GM21717 (cell line): ENCODE measurements at regions not wholly inside any gene's neighbourhood (a gene's known extent, or its start where the extent isn't known, plus 50 kb on each side); places are given as distances from the start of the nearest gene placed in this dataset.

Source experiments
- ATAC-seq: cut with Tn5 transposase; IDR thresholded peaks from one replicate; pipeline ENCODE4 v1.9.1; 2021; ENCODE audit warnings: mild to moderate bottlenecking, moderate library complexity; ENCODE audit not compliant: unreplicated experiment

- ATAC-seq = no peak
Measured at GRCh38 chr20:52746190-52746589, 226.0 kb upstream of the TSHZ2 start.

- ATAC-seq = no peak
Measured at GRCh38 chr20:52744441-52744840, 227.7 kb upstream of the TSHZ2 start.

DNA sequence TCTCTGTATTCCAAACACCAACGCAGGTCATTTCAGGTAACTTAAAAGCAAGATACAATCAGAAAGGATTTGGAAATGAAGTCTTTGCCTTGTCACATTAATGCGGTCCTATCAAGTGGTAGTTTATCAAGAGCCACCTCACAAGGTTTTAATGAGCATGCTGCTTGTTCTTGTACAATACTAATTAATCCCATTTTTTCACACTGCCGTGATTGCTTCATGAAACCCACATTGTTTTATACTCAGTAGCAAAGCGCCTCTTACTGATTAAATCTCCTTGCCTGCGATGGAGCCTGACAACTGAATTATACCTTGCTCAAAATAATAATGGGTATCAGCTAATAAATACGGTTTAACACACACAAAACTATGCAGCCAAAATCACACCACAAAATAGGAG, 234.1 kb upstream of the TSHZ2 start:
- no peak for ATAC-seq

DNA sequence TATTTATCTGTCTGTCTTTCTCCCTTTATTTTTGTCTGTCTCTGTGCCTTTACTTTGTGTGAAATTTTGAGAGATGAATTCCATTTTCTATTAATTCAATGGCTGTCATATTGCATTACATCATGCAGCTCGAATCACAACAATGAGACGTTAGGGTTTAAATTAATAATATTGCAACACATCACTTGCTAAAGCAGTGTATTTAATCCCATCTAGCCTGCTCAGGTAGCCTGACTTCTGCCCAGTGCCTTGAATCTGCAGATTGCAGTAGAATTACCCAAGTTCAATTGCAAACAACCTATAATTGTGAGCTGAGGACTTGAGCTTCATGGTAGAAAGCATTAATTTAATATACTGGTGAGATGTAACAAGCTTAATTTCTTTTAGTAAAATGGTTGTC, 235.7 kb upstream of the TSHZ2 start:
- no peak for ATAC-seq

GRCh38 chr20:52731093-52731492, 241.1 kb upstream of the TSHZ2 start:
- no peak for ATAC-seq

GRCh38 chr20:52727740-52728456, 244.3 kb upstream of the TSHZ2 start:
- ATAC-seq = no peak

GRCh38 chr20:52724541-52724940, 247.6 kb upstream of the TSHZ2 start:
- no peak for ATAC-seq

GRCh38 chr20:52722926-52723688, 249.1 kb upstream of the TSHZ2 start:
- no peak for ATAC-seq

- no peak for ATAC-seq
Measured at GRCh38 chr20:52708137-52708536, 264.0 kb upstream of the TSHZ2 start.

DNA sequence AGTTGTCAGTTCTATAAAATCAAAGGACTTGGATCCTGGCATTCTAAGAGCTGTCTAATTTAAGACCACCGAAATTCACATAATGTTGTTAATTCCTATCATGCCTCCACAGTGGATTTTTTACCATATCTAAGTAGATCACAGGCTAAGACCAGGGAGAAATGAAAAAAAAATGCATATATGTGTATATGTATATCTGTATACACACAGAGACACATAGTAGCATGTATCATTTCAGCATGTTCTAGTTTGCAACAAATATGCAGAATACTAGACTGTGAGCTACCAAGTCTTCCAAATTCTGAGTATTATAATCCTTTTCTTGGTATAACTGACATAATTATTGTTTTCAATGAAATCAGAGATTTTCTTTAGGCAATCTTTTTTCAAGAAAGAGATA, 267.6 kb upstream of the TSHZ2 start:
- no peak for ATAC-seq

DNA sequence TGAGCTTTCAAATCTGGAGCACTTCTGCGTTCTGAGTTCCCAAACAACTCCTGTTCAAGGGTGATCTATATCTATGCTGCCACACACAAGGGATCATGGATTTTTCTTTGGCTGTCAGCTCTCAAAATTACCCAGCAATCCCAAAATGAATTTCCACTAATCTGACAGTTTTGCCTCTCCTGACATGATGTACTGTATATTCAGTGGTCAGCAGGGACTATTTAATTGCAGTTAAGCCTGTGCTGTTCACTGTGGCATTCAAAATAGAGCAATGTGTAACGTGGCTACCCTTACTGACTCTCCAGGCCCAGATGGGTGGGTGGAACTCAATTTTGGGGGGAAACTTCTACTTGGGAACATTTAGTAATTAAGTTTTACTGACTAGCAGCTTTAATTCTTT, 283.8 kb upstream of the TSHZ2 start:
- ATAC-seq = no peak

DNA sequence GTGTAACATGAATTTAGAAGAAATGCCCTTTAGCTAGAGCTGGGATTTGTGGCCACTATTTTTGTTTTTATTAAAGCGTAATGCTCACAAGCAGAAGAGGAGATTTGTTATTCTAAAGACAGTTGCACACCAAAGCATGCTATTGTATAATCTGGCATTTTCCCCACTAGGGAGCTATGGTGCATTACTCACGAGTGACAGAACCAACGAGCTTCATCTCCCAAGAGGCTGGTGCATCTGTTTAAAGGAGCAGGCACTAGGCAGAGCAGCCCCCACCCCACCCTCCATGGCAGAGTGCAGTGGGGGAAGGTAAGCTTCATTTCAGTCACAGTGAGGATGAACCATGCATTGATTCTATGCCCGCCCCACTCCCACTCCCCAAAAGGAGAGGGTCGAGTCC, 287.3 kb upstream of the TSHZ2 start:
- no peak for ATAC-seq

DNA sequence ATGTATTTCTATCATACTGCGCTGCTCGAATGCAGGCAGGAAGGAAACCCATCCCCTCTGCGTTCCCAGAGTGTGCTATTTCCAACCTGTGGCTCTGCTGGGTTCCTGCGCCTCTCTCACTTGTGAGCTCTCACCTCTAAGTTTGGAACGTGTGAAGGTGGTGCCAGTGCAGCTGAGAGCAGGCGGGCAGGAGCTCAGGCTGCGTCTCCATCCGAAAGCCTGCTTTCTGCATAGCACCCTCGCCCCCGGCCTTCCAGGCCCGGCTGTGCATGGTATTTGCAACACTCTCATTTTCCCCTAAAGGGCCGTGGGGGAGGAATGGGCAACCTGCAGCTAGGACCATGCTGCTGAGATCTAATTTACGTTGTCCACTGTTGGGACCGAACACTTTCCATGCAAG, 288.0 kb upstream of the TSHZ2 start:
- no peak for ATAC-seq

GRCh38 chr20:52683761-52684160, 288.4 kb upstream of the TSHZ2 start:
- no peak for ATAC-seq

GRCh38 chr20:52682237-52682636, 289.9 kb upstream of the TSHZ2 start:
- ATAC-seq = no peak

DNA sequence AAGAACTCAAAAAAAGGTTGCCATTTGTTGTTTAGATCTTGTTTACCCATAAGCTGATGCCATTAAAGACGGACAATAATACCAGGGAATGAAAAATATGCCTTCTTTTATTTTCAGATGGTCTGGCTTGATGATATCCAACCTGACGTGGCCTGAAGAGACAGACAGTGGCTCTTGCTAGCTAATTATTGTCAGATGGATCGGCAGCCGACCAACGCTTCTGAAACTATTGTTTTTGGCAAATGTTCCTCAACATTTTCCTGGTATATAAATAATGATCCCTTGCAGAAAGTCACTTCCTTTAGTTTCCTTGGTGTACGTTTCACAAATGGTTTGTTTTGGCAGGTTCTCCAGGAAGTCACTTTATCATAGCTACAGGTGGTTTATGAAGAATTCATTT, 290.9 kb upstream of the TSHZ2 start:
- no peak for ATAC-seq

GRCh38 chr20:52677216-52677615, 294.9 kb upstream of the TSHZ2 start:
- ATAC-seq = no peak

DNA sequence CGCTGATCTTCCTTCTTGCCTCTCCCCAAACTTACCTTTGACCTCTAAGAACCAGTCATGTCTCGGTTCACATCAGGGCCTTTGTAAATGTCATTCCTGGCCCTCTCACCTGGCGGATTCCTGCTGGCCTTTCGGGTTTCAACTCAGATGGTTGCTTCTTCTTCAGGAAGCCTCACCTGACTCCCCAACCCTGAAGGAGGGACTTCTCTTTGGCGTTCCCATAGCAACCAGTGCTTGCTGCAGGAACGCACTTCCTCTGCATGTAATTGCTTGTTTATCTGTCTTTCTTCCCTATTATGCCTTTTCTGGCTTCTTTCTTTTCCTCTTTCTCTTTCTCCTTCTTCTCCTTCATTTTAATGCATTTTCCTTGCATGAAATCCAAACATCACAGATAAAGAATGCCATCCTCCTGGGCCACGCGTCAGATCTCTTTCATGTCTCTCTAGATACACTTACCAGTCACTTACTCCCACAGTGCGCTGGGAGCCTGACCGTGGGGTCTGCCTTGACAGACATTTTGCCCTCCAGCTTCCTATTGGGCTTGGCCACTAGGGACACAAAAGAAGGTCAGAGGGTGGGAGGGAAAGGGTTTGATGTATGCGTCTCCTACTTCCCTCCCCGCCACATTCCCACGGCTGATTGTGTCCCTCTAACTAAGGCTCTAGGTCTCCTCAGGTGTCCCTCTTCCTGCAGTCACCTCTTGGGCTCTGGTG, 295.7 kb upstream of the TSHZ2 start:
- ATAC-seq = no peak

DNA sequence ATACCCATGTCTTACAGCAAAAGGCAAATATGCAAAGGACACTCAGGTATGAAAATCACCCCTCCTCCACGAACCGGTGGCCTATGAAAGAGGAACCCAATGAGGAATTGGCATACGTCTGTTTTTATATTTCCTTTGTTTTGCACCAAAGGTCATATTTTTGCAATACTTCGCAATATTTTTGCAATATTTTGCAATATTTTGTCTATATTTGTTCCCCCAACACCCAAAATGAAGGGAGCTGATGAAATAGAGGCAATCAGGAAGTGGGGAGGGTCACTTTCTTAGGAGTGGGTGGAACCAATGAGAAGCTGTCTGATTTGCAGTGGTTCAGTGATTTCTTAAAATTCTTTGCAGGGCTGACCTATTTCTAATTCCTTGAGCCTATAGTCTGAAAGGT, 296.8 kb upstream of the TSHZ2 start:
- no peak for ATAC-seq

GRCh38 chr20:52668626-52669025, 303.5 kb upstream of the TSHZ2 start:
- ATAC-seq = no peak

DNA sequence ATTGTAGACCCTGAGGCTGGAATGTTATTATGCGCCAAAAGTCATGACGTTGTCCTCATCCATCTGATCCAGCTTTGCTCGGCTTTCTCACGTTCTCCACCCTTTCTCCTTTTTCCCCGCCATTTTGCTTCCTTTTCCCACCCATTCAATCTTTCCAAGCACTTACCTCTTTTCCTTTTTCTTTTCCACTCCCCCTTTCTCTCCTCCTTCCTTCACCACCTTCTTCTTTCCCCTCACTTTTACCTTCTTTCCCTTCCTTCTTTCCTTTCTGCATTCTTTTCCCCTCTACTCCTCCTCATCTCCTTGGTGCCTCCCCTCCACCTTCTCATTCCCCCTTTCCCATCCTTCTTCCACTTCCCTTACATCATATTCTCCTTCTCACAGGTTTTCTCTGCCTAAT, 304.8 kb upstream of the TSHZ2 start:
- no peak for ATAC-seq

DNA sequence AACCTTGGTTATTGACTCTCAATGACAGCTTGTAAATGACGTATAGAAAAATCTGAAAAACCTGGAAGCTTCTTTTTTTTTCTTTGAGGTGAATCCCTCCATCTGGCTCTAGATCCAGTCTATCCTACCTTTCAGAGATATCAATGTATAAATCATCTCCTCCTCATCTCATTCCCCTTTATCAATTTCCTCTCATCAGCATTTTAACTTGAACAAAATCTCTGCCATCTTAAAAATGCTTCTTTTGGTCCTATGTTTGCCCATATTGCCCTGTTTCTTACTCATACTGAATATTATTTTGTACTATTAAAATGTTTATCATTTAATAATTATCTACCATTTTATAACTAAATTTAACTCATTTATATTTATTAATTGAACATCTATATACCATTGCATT, 306.7 kb upstream of the TSHZ2 start:
- no peak for ATAC-seq
